ENCODE measurements at regions not wholly inside any gene's neighbourhood (a gene's known extent, or its start where the extent isn't known, plus 50 kb on each side); places are given as distances from the start of the nearest gene placed in this dataset.

- Histone ChIP-seq H3K36me3 (no peaks in the 10 kb centered on the region), H3K4me3 (ENCODE audit: low read depth, low read length) (no peak overlapping the region), H3K27me3 (ENCODE audit: insufficient read depth, low read depth, severe bottlenecking) (no peaks in the 10 kb centered on the region), H3K27ac (no peak overlapping the region), H3K9me3 (ENCODE audit: severe bottlenecking) (no peaks in the 10 kb centered on the region)
- TF ChIP-seq CTCF (IDR thresholded peaks at IDR 0.05; ENCODE audit: low read depth, low read length) = no peak
- no peak for DNase-seq
Measured at GRCh38 chr1:229042482-229042881, 228.4 kb upstream of the RAB4A start.

- DNase-seq = no peak
- H3K9me3 ChIP-seq (ENCODE audit: severe bottlenecking) = no peaks in the 10 kb centered on the region
Measured at GRCh38 chr1:229043115-229043514, 227.8 kb upstream of the RAB4A start.

GRCh38 chr1:229046251-229046853 lies 224.6 kb upstream of the RAB4A start:
- Histone ChIP-seq H3K27me3 (ENCODE audit: insufficient read depth, low read depth, severe bottlenecking) (no peaks in the 10 kb centered on the region), H3K4me3 (ENCODE audit: low read depth, low read length) (no peak overlapping the region), H3K36me3 (no peaks in the 10 kb centered on the region), H3K9me3 (ENCODE audit: severe bottlenecking) (no peaks in the 10 kb centered on the region), H3K27ac (no peak overlapping the region)
- TF ChIP-seq CTCF (IDR thresholded peaks at IDR 0.05; ENCODE audit: low read depth, low read length) = no peak
- DNase-seq = no peak

More at GRCh38 chr1:229043115-229043514, 227.8 kb upstream of the RAB4A start:
- no peak for TF ChIP-seq CTCF (IDR thresholded peaks at IDR 0.05; ENCODE audit: low read depth, low read length)
- H3K27me3 ChIP-seq (ENCODE audit: insufficient read depth, low read depth, severe bottlenecking) = no peaks in the 10 kb centered on the region
- H3K36me3 ChIP-seq = no peaks in the 10 kb centered on the region
- no peak overlapping the region for H3K4me3 ChIP-seq (ENCODE audit: low read depth, low read length)
- H3K27ac ChIP-seq = no peak overlapping the region

GRCh38 chr1:229047161-229047839 lies 223.6 kb upstream of the RAB4A start:
- TF ChIP-seq CTCF (IDR thresholded peaks at IDR 0.05; ENCODE audit: low read depth, low read length) = no peak
- H3K27me3 ChIP-seq (ENCODE audit: insufficient read depth, low read depth, severe bottlenecking) = no peaks in the 10 kb centered on the region
- no peak overlapping the region for H3K27ac ChIP-seq
- H3K9me3 ChIP-seq (ENCODE audit: severe bottlenecking) = no peaks in the 10 kb centered on the region
- H3K36me3 ChIP-seq = no peaks in the 10 kb centered on the region
- H3K4me3 ChIP-seq (ENCODE audit: low read depth, low read length) = no peak overlapping the region
- DNase-seq = no peak

GRCh38 chr1:229047840-229048620 lies 222.9 kb upstream of the RAB4A start:
- no peak for DNase-seq
- no peak for TF ChIP-seq CTCF (IDR thresholded peaks at IDR 0.05; ENCODE audit: low read depth, low read length)
- Histone ChIP-seq H3K9me3 (ENCODE audit: severe bottlenecking) (no peaks in the 10 kb centered on the region), H3K4me3 (ENCODE audit: low read depth, low read length) (no peak overlapping the region), H3K27ac (no peak overlapping the region), H3K36me3 (no peaks in the 10 kb centered on the region), H3K27me3 (ENCODE audit: insufficient read depth, low read depth, severe bottlenecking) (no peaks in the 10 kb centered on the region)
